HG02642 (cell line): ENCODE measurements at regions not wholly inside any gene's neighbourhood (a gene's known extent, or its start where the extent isn't known, plus 50 kb on each side); places are given as distances from the start of the nearest gene placed in this dataset.

Source experiments
- ATAC-seq: cut with Tn5 transposase; IDR thresholded peaks from one replicate; pipeline ENCODE4 v1.9.1; 2021; ENCODE audit warnings: mild to moderate bottlenecking; ENCODE audit not compliant: unreplicated experiment, poor library complexity

GRCh38 chr12:4064008-4064407 lies 190.8 kb upstream of the PARP11 start:
- ATAC-seq = no peak

DNA sequence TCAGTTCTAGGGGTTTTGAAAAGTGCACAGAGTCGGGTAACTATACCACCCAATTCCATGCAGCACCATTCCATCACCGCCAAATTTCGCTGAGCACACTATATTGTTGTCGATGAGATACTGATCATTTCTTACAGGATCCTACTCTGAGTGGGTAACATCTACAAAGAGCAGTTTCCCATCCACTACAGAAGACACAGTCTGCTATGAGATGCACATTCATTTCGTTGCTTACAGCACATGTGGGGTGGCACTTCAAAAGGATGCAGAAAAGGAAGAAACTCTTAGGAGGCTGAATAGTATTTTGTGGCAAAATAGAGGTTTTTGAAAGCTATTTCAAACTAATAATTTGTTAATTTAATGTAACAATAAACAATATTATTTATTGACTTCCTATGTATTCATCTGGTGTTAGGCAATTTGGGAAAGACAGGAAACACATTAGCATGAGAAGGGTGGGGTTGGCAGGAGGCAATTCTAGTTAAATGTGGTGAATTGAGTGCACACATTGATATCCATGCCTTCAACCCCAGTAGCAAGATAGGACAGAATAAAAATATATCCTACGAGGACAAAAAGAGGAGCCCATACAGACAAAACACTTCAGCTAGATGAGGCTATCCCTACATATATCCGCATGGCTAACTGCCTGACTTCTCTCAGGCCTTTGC lies 186.8 kb upstream of the PARP11 start:
- no peak for ATAC-seq

GRCh38 chr12:4056910-4057845 lies 184.0 kb upstream of the PARP11 start:
- ATAC-seq = no peak

DNA sequence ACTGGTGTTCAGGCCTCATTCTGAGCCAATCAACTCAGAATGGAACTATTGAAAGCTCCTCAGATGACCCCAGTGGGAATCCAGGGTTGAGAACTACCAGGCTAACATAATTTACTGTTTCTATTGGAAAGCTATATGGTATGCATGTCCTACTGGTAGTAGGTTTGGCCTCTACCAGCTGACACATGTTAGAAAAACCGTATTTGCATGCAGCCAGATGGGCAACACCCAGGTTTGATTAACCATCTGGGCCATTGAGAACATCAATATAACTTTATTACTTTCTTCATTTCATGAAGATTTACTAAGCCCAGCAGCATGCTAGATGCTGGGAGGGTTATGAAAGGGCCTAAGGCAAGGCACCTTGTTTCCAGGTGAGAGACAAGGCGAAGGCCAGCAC lies 181.4 kb upstream of the PARP11 start:
- no peak for ATAC-seq

DNA sequence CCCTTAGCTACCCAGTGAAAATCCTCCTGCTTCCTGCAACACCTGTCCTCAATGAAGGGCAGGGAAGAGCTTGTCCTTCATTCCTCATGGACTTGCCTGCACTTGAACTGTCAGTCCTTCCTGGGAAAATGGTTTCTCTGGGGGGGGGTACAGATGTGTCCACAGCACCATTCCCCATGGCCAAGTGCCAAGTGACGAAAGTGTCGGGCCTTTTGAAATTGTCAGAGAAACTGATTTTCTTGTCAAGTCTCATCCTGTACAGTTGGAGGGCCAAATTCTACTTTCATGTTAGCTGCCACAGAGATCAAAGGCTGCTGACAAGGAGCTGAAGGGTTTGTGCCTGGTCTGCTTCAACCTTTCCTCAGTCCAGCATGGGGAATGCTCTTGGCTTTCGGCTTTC lies 179.5 kb upstream of the PARP11 start:
- no peak for ATAC-seq

DNA sequence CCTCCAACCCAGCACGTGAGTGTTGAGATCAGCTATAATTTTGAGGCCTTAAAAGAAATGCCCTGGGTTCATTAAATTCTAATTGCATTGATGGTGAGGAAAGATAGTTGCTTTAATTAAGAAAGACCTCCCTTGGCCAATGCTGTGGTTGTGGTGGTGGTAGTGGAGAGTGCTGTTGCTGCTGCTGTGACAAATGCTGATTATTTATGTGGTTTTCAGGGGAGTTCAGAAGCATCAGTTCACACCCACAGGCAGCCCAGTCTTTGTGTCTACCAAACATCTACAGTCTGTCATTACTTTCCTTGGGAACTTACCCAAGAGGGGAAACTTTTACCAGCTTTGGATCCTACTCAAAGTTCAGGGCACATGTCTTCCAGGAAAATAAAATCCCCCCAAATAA lies 178.4 kb upstream of the PARP11 start:
- no peak for ATAC-seq

DNA sequence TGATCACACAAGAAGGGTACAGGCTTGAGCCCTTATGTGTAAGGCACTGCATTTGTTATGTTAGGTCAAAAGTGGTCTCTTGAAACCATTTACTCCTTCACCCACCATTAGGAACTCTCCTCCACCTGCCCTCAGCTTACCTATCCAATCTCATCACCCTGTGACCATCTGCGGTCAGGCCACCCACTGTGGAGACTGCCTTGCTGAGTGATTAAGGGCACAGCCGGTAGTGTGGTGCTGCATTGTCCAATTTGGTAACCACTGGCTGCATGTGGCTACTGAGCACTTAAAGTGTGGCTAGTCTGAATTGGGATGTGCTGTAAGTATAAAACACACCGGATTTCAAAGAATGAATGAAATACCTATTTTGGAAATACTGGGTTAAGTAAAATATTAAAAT lies 177.1 kb upstream of the PARP11 start:
- ATAC-seq = no peak

DNA sequence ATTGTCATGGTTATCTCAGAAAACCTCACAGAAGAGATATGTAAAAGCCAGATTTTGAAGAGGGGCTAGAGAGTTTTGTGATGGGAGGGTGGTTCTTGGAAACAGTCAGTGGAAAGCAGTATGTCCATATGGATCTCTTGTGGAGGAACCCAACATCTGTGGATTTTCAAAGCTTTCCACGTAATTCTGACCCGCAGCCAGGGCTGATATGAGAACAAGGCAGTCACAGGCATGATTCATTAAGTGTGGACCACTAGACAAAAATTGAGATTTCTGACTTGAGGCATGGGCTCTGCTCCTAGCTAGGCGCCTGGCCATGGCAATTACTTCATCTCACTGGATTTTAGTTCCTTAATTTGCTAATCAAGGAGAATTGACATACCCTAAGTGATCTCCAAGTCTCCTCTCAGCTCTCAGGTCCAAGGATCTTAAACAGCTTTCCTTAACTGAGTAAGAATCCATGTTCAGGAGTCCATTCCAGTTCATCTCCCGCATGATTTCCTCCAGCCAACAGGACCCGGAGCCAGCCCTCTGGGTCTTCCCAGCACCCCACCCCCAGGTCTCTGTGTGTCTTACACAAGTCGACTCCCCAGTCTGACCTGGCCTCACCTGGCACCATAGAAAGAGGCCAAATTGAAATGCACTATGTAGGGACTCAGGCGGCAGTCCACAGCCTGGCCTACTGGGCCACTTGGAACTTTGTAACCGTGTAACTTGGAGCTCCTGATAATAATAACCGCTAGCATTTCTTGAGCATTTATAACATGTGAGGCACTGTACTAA lies 176.3 kb upstream of the PARP11 start:
- no peak for ATAC-seq

GRCh38 chr12:4047421-4047820 lies 174.2 kb upstream of the PARP11 start:
- no peak for ATAC-seq

GRCh38 chr12:4046495-4046840 lies 173.3 kb upstream of the PARP11 start:
- ATAC-seq = no peak

DNA sequence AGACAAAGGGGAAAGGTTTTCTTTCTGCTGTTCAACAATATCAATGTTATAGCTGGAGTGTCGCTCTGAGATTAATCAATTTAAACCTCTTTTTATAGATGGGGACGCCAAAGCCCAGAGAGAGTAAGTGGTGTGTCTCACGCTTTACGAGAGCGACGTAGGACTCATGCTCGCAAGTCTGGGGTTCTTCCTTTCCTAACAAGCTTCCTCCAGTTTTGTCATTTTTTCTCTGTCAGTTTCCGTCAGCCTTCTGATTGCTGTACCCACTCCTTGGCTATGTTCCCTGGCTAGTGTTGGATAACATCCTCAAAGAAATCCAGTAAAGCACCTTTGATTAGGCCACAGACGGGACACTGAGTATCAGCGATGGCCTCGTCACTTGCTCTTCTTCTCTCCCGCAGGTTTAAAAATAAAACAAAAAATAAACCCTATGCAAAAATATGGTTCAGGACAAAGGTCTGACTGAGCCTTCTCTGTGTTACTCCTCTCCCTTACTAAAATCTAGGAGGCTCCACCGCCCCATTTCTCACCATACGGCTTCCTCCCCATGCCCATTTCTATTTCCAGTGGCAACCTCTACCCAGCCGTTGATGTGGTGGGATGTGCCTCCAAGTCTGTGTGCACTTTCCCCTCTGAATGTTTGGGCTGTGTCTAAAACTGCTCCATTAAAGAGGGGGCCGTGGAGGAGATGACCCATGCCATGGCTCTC lies 172.7 kb upstream of the PARP11 start:
- ATAC-seq = no peak

DNA sequence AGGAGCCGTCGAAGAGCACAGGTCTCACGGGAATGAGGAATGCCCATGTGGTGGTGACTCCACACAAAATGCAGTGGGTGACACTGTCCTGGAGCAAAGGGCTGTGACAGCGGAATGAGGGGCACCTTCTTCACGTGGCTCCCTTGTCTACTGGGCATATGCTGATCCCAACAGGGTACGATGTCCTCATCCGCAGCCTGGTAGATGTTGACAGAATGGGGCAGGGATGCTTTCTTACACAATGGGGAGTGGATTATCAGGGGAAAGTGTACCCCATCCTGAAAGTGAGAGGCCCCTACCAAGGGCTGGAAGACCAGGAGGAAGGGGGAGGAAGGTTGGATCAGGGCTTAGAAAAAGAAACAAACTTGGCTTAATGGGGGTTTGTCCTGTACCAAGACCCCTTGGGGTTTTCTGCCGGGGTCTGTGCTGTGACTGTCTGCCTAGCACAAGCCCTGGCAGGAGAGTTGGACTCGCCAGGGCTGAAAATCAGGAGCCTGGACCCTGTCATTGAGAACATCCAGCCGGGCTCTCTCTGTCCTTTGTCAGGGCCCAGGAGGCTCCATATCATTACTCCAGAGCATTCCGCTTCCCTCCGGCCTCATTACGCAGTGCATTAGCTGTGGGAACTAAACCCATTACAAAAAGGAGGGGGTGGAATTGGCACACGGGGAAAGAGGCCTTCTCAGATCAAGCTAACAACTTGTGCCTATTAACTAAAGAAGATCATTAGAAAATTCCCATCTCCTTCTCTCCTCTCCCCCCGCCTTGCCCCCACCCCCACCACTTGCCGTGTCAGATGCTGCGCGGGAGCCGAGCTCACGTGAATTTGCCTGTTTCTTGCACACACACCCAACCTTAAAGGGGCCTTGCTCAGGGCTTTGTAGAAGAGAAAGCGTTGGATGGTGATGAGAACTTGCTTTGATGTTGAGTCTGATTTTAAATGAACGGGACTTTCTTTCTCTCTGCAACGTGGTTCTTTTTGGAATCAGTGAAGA lies 171.8 kb upstream of the PARP11 start:
- no peak for ATAC-seq

DNA sequence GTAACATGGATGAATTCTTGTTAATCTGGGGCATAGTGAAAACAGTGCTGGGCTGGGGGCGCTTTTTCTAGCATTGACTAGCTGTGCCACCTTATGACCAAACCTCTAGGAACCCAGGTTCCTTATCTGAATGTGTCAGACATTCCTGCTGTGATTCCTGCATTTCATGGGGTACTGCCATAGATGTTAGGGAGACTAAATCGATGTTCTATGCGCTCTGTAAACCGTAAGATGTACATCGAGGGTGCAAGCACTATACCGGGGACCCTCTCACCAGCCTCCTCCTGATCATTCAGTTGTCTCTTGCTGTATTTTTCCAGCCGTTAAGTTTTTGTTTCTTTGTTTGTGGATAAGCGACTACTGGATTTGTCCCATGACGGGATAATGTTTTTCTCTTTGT lies 170.9 kb upstream of the PARP11 start:
- ATAC-seq = no peak

- ATAC-seq = no peak
Observed at GRCh38 chr12:4041187-4041885, 168.1 kb upstream of the PARP11 start.

GRCh38 chr12:4039931-4040330 lies 166.7 kb upstream of the PARP11 start:
- no peak for ATAC-seq

DNA sequence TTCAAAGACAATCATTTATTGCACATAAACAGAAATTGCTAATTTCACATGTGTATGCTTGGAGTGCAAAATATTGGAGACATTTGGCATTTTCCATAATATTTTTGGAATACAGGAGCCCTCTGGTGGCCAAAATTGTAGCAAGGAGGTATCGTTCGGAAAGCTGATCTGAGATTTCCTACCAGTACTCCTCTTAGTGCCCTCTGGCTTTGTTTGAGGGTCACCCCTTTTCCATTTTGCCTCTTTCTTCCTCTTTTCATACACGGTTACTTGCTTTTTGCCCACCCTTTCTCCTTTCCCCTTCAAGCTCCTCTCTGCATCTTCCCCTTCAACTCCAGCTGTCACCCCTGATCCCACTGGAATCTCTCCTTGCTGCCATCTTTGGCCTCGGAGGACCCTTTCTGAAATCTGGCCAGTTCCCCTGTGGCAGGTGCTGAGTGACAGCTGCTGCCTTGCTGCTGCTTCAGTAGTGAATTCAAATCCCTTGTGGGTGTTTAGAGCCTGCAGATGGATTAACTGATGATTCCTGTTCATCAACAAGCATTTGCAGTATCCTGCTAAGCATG lies 164.6 kb upstream of the PARP11 start:
- ATAC-seq = no peak

DNA sequence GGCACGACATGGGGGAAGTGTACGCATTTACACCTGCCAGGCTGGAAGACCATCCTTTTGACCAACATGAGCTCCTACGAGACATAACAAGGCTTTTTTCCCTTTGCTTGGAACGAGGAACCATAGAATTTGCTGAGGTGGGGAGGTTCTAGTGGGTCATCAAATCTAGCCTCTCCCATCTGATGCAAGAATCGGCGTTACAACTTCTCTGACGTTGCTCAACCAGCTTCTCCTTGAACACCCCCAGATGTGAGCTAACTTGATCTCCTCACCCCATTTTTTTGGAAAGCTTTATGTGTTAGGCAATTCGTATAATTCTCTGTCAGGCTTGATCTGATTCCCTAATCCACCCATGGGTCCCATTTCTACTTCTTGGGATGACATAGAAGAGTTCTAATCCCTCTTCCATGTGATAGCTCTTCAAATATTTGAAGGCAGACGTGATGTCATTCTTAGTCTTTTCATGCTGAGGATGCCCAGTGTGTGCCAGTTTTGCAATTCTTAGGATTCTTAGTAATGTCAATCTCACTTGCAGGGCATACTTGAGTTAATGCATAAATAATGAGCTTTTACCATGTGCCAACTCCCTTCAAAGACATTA lies 163.6 kb upstream of the PARP11 start:
- ATAC-seq = no peak

GRCh38 chr12:4034921-4035320 lies 161.7 kb upstream of the PARP11 start:
- no peak for ATAC-seq
